Osteoblast (primary cell): ENCODE measurements at regions not wholly inside any gene's neighbourhood (a gene's known extent, or its start where the extent isn't known, plus 50 kb on each side); places are given as distances from the start of the nearest gene placed in this dataset.

Experiments
- DNase-seq: peaks from one replicate; pipeline ENCODE4 v3.0.0; 2011; ENCODE audit warnings: low spot score, mixed read lengths; ENCODE audit not compliant: insufficient read length; ENCODE audit errors: missing footprints
- H2AFZ ChIP-seq: 2 replicates; pipeline ENCODE4 v1.6.0; 2011; ENCODE audit warnings: mild to moderate bottlenecking, low read length
- H3K27ac ChIP-seq: 2 replicates; pipeline ENCODE4 v1.5.1; 2011; ENCODE audit warnings: mild to moderate bottlenecking, low read depth, low read length, moderate library complexity
- H3K27me3 ChIP-seq: 2 replicates; pipeline ENCODE4 v1.6.0; 2012; ENCODE audit warnings: mild to moderate bottlenecking, control low read depth, inconsistent platforms, low read length, moderate library complexity; ENCODE audit not compliant: insufficient read depth
- H3K36me3 ChIP-seq: 2 replicates; pipeline ENCODE4 v1.5.1; 2011; ENCODE audit warnings: mild to moderate bottlenecking, low read length, control low read depth, moderate library complexity; ENCODE audit not compliant: insufficient read depth
- H3K4me1 ChIP-seq: 2 replicates; pipeline ENCODE4 v1.5.1; 2011; ENCODE audit warnings: mild to moderate bottlenecking, low read length, control low read depth, moderate library complexity; ENCODE audit not compliant: insufficient read depth
- H3K4me2 ChIP-seq: 2 replicates; pipeline ENCODE4 v1.6.0; 2011; ENCODE audit warnings: mild to moderate bottlenecking, low read length; ENCODE audit not compliant: insufficient read depth
- H3K4me3 ChIP-seq: fragments of 200-600 bp; sonication (generic); 3 replicates; pipeline ENCODE4 v1.5.1; 2012; ENCODE audit warnings: mild to moderate bottlenecking, low read length, inconsistent platforms; ENCODE audit not compliant: insufficient read depth
- H3K79me2 ChIP-seq: 2 replicates; pipeline ENCODE4 v1.6.0; 2012; ENCODE audit warnings: mild to moderate bottlenecking, low read length, control low read depth, inconsistent platforms; ENCODE audit not compliant: insufficient read depth
- H3K9me3 ChIP-seq: 2 replicates; pipeline ENCODE4 v1.5.1; 2011; ENCODE audit warnings: low read depth, low read length, control low read depth
- H4K20me1 ChIP-seq: 2 replicates; pipeline ENCODE4 v1.6.0; 2012; ENCODE audit warnings: mild to moderate bottlenecking, low read length, control low read depth; ENCODE audit not compliant: insufficient read depth
- TF ChIP-seq, protein P1 (sequence below): IDR thresholded peaks from 2 replicates; pipeline ENCODE4 v1.5.1; 2011; ENCODE audit warnings: mild to moderate bottlenecking, low read depth, low read length, moderate library complexity; ENCODE audit errors: extremely low read depth

DNA sequence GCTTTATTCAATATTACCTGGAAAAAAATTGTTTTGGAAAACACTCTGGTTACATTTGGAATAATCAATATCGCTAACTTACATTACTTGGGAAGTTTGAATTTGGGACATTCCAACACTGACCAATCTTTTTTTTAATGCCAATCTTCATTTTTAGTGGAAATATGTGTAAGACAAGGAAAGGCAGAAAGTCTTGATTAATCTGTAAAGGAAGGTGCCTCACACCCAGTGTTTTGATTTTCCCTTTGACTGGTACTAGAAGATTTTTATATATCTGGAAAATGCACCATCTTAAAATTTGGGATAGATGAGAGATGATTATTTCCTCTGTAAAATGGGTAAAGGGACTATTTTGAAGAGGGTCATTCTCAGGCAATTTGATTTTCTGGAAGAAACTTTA lies 879.2 kb upstream of the ZEB2 start:
- no peaks in the 10 kb centered on the region for H3K4me1 ChIP-seq
- TF ChIP-seq, protein P1, sequence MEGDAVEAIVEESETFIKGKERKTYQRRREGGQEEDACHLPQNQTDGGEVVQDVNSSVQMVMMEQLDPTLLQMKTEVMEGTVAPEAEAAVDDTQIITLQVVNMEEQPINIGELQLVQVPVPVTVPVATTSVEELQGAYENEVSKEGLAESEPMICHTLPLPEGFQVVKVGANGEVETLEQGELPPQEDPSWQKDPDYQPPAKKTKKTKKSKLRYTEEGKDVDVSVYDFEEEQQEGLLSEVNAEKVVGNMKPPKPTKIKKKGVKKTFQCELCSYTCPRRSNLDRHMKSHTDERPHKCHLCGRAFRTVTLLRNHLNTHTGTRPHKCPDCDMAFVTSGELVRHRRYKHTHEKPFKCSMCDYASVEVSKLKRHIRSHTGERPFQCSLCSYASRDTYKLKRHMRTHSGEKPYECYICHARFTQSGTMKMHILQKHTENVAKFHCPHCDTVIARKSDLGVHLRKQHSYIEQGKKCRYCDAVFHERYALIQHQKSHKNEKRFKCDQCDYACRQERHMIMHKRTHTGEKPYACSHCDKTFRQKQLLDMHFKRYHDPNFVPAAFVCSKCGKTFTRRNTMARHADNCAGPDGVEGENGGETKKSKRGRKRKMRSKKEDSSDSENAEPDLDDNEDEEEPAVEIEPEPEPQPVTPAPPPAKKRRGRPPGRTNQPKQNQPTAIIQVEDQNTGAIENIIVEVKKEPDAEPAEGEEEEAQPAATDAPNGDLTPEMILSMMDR = no peak
- H3K4me2 ChIP-seq = no peak overlapping the region
- H3K4me3 ChIP-seq = no peak overlapping the region
- no peak overlapping the region for H3K27ac ChIP-seq
- H3K79me2 ChIP-seq = no peaks in the 10 kb centered on the region
- H2AFZ ChIP-seq = no peak overlapping the region
- no peaks in the 10 kb centered on the region for H3K9me3 ChIP-seq
- no peaks in the 10 kb centered on the region for H3K27me3 ChIP-seq
- DNase-seq = no peak
- no peaks in the 10 kb centered on the region for H4K20me1 ChIP-seq
- no peaks in the 10 kb centered on the region for H3K36me3 ChIP-seq

DNA sequence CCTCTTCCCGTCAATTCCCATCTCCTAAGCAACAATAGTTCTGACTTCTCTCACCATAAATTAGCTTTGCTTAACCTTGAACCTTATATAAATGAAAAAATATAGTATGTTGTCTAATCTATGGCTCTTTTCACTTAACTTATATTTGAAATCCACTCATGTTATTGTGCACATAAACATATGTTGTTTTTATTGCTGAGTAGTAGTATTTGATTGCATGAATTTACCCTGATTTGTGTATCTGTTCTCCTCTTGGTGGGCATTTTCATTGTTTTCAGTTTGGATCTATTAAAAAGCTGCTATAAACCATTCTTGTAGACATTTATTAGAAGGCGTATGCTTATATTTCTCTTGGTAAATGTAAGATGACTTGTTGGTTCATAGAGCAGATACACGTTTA lies 874.3 kb upstream of the ZEB2 start:
- no peak for DNase-seq
- Histone ChIP-seq H3K9me3 (no peaks in the 10 kb centered on the region), H2AFZ (no peak overlapping the region), H3K4me1 (no peaks in the 10 kb centered on the region), H3K4me3 (no peak overlapping the region), H3K27me3 (no peaks in the 10 kb centered on the region), H3K79me2 (no peaks in the 10 kb centered on the region), H3K36me3 (no peaks in the 10 kb centered on the region), H3K4me2 (no peak overlapping the region), H3K27ac (no peak overlapping the region), H4K20me1 (no peaks in the 10 kb centered on the region)
- TF ChIP-seq, protein P1 = no peak

DNA sequence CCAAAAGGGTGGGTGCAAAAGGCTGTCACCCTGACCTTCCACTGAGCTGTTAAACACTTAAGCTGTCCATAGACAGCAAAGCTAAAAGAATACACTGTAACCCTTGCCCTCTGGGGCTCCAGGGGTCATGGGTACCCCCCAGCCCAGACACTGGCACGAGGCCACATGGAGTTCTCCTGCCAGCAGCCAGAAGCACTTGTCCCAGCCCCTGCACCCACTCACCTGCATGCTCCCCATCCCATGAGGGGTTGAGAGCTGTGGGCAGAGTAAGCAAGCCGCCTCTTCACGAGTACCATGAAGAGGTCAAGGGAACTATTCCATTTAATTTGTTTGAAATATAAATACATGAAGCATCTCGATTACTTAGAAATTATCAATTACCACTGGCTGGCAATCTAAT lies 867.1 kb upstream of the ZEB2 start:
- Histone ChIP-seq H3K4me2 (no peak overlapping the region), H3K27me3 (no peaks in the 10 kb centered on the region), H3K36me3 (no peaks in the 10 kb centered on the region), H3K4me1 (no peaks in the 10 kb centered on the region), H4K20me1 (no peaks in the 10 kb centered on the region), H3K79me2 (no peaks in the 10 kb centered on the region), H3K9me3 (no peaks in the 10 kb centered on the region), H3K4me3 (no peak overlapping the region), H2AFZ (no peak overlapping the region), H3K27ac (no peak overlapping the region)
- TF ChIP-seq, protein P1 = no peak
- no peak for DNase-seq

DNA sequence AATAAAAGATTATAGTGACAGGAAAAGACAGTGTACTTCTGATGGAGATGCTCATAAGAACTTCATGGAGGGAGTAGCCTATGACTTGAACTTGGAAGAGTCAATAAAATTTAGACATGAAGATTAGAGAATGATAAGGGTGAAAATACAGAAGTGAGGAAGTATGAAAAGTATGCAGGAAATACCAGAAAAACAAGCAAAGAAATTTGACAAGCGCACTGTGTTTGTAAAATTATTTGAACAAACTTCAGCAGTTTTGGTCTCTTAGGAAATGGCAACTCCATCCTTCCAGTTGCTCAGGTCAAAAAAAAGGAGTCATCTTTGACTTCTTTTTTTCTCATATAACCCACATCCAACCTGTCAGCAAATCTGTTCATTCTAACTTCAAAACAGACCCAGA lies 864.0 kb upstream of the ZEB2 start:
- no peaks in the 10 kb centered on the region for H3K9me3 ChIP-seq
- DNase-seq = no peak
- no peaks in the 10 kb centered on the region for H3K27me3 ChIP-seq
- H3K4me3 ChIP-seq = no peak overlapping the region
- H3K4me2 ChIP-seq = no peak overlapping the region
- H3K4me1 ChIP-seq = peaks cover 6% of the 10 kb centered on the region
- H3K79me2 ChIP-seq = no peaks in the 10 kb centered on the region
- H2AFZ ChIP-seq = no peak overlapping the region
- no peaks in the 10 kb centered on the region for H3K36me3 ChIP-seq
- H3K27ac ChIP-seq = no peak overlapping the region
- H4K20me1 ChIP-seq = no peaks in the 10 kb centered on the region
- TF ChIP-seq, protein P1 = no peak
